ENCODE measurements at regions not wholly inside any gene's neighbourhood (a gene's known extent, or its start where the extent isn't known, plus 50 kb on each side); places are given as distances from the start of the nearest gene placed in this dataset.

GRCh38 chr18:73476031-73476430 is 608.2 kb upstream of the NETO1 start:
- DNase-seq: no peak
- Mint-ChIP-seq H3K27ac (ENCODE audit: unreplicated experiment) (no peak overlapping the region), H3K36me3 (ENCODE audit: insufficient read depth, unreplicated experiment) (no peaks in the 10 kb centered on the region), H3K4me1 (ENCODE audit: low read depth, unreplicated experiment) (no peaks in the 10 kb centered on the region), H3K9me3 (ENCODE audit: low read depth, unreplicated experiment) (peaks cover 3% of the 10 kb centered on the region), H3K4me3 (ENCODE audit: low read depth, unreplicated experiment) (no peak overlapping the region), H3K27me3 (ENCODE audit: unreplicated experiment) (no peaks in the 10 kb centered on the region)
- TF ChIP-seq, protein P1, sequence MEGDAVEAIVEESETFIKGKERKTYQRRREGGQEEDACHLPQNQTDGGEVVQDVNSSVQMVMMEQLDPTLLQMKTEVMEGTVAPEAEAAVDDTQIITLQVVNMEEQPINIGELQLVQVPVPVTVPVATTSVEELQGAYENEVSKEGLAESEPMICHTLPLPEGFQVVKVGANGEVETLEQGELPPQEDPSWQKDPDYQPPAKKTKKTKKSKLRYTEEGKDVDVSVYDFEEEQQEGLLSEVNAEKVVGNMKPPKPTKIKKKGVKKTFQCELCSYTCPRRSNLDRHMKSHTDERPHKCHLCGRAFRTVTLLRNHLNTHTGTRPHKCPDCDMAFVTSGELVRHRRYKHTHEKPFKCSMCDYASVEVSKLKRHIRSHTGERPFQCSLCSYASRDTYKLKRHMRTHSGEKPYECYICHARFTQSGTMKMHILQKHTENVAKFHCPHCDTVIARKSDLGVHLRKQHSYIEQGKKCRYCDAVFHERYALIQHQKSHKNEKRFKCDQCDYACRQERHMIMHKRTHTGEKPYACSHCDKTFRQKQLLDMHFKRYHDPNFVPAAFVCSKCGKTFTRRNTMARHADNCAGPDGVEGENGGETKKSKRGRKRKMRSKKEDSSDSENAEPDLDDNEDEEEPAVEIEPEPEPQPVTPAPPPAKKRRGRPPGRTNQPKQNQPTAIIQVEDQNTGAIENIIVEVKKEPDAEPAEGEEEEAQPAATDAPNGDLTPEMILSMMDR (IDR thresholded peaks at IDR 0.05; ENCODE audit: unreplicated experiment): no peak
- CTCF ChIA-PET: no interaction called here
- BruUV-seq (replicated peaks): no TSS peak
- intact Hi-C loops (cut with micrococcal nuclease; ENCODE audit: unreplicated experiment): no loop called here

DNA sequence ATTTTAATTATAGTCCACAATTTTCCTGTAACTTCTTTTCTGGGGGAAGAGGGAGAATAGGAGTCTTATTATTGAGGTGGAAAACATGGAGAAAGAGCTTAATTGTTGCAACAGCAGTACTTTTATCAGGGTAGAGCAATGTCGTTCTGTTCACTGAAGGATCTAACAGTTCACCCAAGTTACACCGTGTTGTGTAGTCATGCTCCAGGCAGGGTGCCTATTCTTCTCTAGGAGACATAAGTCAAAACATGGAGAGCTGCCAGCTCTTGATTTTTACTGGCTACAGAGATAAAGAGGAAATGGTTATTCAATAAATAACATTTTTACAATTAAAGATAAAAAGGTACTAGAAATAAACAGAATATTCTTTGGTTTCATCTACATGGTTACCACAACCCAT is 594.3 kb upstream of the NETO1 start:
- no peak overlapping the region for H3K27ac Mint-ChIP-seq (ENCODE audit: unreplicated experiment)
- BruUV-seq (replicated peaks): no TSS peak
- no peak overlapping the region for H3K4me3 Mint-ChIP-seq (ENCODE audit: low read depth, unreplicated experiment)
- H3K9me3 Mint-ChIP-seq (ENCODE audit: low read depth, unreplicated experiment): no peaks in the 10 kb centered on the region
- CTCF ChIA-PET: no interaction called here
- DNase-seq: peak; percentile 3
- TF ChIP-seq, protein P1 (IDR thresholded peaks at IDR 0.05; ENCODE audit: unreplicated experiment): no peak
- H3K27me3 Mint-ChIP-seq (ENCODE audit: unreplicated experiment): no peaks in the 10 kb centered on the region
- no peaks in the 10 kb centered on the region for H3K4me1 Mint-ChIP-seq (ENCODE audit: low read depth, unreplicated experiment)
- H3K36me3 Mint-ChIP-seq (ENCODE audit: insufficient read depth, unreplicated experiment): no peaks in the 10 kb centered on the region
- intact Hi-C loops (cut with micrococcal nuclease; ENCODE audit: unreplicated experiment): no loop called here

GRCh38 chr18:73461780-73462059 is 593.9 kb upstream of the NETO1 start:
- CTCF ChIA-PET: no interaction called here
- no peaks in the 10 kb centered on the region for H3K27me3 Mint-ChIP-seq (ENCODE audit: unreplicated experiment)
- intact Hi-C loops (cut with micrococcal nuclease; ENCODE audit: unreplicated experiment): no loop called here
- DNase-seq: no peak
- H3K9me3 Mint-ChIP-seq (ENCODE audit: low read depth, unreplicated experiment): no peaks in the 10 kb centered on the region
- TF ChIP-seq, protein P1 (IDR thresholded peaks at IDR 0.05; ENCODE audit: unreplicated experiment): no peak
- H3K4me3 Mint-ChIP-seq (ENCODE audit: low read depth, unreplicated experiment): no peak overlapping the region
- H3K4me1 Mint-ChIP-seq (ENCODE audit: low read depth, unreplicated experiment): no peaks in the 10 kb centered on the region
- no peaks in the 10 kb centered on the region for H3K36me3 Mint-ChIP-seq (ENCODE audit: insufficient read depth, unreplicated experiment)
- H3K27ac Mint-ChIP-seq (ENCODE audit: unreplicated experiment): no peak overlapping the region
- BruUV-seq (replicated peaks): no TSS peak

GRCh38 chr18:73461038-73461779 is 593.4 kb upstream of the NETO1 start:
- TF ChIP-seq, protein P1 (IDR thresholded peaks at IDR 0.05; ENCODE audit: unreplicated experiment): no peak
- Mint-ChIP-seq H3K4me1 (ENCODE audit: low read depth, unreplicated experiment) (no peaks in the 10 kb centered on the region), H3K9me3 (ENCODE audit: low read depth, unreplicated experiment) (no peaks in the 10 kb centered on the region), H3K27me3 (ENCODE audit: unreplicated experiment) (no peaks in the 10 kb centered on the region), H3K27ac (ENCODE audit: unreplicated experiment) (no peak overlapping the region), H3K36me3 (ENCODE audit: insufficient read depth, unreplicated experiment) (no peaks in the 10 kb centered on the region), H3K4me3 (ENCODE audit: low read depth, unreplicated experiment) (no peak overlapping the region)
- no TSS peak for BruUV-seq (replicated peaks)
- DNase-seq: no peak
- intact Hi-C loops (cut with micrococcal nuclease; ENCODE audit: unreplicated experiment): no loop called here
- CTCF ChIA-PET: no interaction called here

Data from Calu3 (cell line).